GM19023 (cell line): ENCODE measurements at regions not wholly inside any gene's neighbourhood (a gene's known extent, or its start where the extent isn't known, plus 50 kb on each side); places are given as distances from the start of the nearest gene placed in this dataset.

Experiments
- ATAC-seq: cut with Tn5 transposase; IDR thresholded peaks from one replicate; pipeline ENCODE4 v1.9.1; 2021; ENCODE audit warnings: mild to moderate bottlenecking, moderate library complexity; ENCODE audit not compliant: unreplicated experiment

DNA sequence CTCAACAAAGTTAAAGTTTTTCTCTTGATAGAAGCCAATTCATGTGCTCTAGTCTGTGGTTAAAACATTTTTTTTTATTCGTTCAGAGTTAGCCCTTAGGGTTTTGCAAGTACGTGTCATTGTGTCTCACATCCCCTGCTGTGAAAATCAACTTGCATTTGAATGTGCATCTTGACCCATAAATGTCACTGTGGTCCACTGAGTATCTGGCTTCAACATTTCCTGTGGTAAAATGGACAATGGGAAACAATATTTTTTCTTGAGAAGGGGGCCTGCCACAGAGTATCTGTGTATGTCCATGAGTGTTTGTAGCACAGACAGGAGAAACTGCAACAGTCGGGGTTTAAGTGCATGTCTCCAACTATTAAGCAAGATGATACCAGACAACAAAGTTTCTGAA lies 554.8 kb upstream of the TENM3 start:
- no peak for ATAC-seq

DNA sequence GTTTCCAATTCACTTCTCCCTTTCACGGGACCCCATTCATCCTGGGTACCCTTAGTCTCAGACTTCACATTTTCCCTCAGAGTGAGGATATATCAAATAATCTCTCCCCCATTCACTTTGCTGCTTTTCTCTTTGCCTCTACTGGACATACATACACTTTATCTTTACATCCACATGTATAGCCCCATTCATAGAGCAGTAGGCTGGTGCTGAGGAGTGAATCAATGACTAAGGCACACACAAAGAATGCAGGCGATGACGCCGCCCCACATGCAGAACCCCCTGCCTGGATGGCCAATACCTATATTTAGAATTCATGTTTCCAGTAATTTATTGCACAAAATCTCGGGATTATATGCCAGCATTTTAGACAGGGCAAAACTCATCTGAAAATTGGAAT lies 554.3 kb upstream of the TENM3 start:
- ATAC-seq = no peak

DNA sequence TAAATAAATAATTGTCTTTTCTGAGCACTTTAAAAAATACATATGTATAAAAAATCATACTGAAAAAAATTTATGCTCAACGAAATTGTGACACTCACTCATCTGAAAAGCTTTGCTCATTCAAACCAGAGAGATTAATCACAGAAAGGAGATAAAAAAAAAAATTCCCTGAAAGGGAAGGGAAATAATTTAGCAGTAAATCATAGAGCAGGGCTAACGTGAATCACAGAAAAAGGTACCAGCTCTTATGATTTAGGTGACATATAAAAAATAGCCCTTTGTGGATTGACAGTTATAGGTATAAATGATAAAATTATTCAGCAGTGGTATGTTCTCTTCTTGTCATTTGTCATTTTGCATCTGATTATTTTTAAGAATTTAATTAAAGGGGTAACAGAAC lies 552.7 kb upstream of the TENM3 start:
- no peak for ATAC-seq

DNA sequence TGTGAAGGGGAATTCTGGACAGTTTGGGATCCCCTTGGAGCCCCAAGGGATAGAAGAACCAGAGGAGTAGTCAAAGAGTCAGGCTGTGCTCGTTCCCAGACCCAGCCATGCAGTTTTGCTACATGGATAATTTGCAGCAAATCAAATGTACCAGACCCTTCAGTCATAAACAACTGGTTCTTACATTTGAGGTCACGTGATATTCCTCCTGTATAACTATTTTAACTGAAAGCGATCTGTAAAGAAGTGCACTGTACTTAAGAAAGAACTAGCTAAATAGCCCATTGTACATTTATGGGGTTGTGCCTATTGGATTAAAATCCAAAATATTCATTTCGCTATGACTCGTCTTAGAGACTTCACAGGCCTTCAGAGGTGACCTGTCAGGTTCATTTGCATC lies 550.2 kb upstream of the TENM3 start:
- no peak for ATAC-seq

DNA sequence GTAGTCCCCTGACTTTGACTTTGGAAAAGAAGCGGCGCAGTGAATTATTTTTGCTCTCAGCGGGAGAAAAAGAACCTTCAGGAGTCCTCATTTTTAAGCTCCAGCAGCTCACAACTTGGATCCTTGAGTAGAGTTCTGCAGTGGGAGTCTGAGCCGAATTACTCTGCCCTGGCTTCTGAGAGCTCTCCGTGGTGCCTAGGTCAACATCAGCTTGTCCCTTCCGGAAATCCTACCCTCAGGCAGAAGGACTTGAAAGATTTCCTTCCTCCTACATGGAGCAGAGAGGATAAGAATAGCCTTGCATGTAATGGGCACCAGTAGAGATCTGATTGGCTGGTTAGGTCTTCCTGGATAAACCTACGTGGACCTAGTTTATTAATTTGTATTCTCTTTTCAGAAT lies 549.7 kb upstream of the TENM3 start:
- ATAC-seq = no peak

DNA sequence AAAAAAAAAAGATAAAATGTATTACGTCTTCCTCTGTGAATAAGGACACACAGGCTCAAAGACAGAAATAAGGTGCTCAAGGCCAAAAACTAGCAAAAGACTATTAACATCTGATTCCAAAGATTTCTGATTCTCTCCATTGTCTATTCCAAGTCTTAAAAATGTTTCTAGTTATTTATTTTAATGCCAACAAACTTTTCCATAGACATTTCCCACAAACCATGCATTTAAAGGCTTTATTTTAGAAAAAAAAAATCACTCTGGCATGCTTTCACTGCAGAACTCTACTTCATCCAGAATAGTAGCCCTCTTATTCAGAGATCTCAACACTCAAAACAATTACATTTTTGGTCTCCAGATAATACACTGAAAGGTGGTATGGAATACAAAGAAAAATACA lies 545.0 kb upstream of the TENM3 start:
- ATAC-seq = no peak

DNA sequence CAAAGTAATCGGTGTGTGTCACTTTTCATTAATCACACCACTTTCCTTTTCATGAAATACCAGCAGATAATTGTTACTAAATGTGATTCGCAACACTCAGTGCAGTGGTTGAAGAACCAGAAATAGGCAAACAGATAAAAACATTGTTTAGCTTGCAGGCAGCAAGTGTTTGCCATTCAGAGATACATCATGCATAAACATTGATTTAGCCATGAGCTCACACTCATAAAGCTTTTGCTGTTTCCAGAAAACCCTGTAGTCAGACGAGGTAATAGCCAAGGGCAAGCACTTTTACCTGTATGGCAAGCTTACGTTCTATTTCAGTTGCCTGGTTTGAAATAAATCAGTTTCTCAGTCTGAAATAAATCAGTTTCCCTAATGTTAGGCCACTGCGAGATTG lies 542.0 kb upstream of the TENM3 start:
- no peak for ATAC-seq

DNA sequence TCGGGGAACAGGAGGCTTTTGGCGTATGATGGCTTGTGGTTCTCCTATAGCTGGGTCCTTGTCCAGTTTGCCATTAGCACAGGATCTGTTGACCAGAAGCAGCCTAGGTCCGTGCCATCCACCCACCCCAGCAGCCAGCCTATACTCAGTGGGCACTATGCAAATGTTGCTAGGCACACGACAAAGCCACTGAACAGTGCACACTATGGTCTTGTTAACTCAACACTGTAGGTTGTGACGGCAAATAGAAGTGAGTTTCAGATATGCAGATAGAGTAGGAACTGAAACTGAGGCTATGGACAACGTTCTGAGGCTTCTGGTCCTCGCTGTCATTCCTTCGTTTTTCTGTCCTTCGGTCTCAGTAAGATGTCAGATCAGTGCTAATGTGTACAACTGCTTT lies 541.3 kb upstream of the TENM3 start:
- no peak for ATAC-seq

DNA sequence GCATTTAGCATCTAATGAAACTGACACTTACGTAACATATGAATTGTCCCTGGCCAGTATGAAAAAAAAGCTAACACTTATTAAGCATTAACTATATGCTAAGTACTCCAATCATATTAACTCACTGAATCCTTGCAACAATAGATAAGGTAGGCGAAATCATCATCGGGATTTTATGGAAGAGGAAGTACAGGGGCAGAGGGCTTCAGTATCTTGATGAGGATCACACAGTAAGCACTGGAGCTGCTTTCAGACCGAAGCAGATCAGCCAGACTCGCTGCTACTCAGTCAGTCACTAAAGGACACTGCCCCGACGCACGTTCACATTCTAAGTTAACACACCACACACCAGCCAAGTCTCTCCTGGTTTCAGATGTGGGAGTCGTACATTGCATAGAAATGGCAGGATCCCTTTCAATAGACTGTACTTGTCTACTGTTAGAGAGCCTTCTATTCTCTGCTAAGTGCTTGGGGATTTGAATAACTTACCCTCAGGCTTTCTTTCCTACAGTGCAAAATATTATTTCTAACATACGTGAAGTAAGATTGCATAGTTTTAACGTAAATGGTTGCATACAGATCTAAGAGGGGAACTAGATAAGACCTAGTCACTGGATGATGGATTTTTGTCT lies 540.2 kb upstream of the TENM3 start:
- no peak for ATAC-seq

DNA sequence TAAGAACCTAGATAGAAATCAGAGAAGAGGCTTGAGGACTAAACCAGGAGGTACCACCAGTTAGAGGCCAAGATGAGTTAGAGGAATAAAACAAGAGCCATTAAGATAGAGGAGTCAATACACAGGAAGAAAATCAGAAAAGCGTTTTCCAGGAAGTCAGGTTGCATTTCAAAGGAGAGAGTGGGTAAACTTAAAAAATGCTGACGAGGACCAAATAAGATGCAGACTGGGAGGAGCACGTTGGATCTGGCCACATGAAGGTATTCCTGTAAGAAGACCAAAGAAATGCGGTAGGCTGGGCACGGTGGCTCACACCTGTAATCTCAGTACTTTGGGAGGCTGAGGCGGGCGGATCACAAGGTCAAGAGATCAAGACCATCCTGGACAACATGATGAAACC lies 533.1 kb upstream of the TENM3 start:
- ATAC-seq = no peak

DNA sequence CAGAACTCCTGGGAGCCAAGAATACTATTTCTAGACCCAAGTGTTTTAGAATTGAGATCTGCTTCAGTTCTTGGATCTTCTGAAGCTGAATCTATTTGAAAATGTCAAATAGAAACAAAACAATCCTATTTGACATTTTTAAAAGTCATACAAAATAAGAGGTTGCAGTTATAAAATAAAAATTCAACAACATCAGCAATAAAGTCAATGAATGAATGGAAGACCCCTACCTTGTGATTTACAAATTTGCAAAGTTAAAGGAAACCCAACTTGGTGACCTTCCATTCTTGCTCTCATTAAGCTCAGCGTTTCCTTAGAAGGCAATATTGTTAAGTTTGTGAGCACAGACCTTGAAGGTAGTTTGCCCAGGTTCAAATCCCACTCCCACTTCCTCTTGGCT lies 531.8 kb upstream of the TENM3 start:
- ATAC-seq = no peak

DNA sequence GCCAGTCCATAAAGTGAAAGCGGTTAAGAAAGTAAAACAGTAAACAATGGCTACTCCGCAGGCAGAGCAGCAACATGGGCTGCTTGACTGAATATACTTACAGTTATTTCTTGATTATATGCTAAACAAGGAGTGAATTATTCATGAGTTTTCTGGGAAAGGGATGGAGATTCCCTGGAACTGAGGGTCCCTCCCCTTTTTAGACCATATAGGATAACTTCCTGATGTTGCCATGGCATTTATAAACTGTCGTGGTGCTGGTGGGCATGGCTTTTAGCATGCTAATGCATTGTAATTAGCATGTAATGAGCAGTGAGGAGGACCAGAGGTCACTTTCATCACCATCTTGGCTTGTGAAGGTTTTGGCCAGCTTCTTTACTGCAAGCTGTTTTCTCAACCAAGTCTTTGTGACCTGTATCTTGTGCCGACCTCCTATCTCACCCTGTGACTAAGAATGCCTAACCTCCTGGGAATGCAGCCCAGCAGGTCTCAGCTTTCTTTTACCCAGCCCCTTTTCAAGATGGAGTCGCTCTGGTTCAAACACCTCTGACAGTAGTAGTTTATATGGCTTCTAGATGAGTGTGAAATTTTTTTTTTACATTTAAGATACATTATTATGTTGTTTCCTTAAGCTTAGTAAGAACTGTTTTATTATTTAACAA lies 514.8 kb upstream of the TENM3 start:
- no peak for ATAC-seq

DNA sequence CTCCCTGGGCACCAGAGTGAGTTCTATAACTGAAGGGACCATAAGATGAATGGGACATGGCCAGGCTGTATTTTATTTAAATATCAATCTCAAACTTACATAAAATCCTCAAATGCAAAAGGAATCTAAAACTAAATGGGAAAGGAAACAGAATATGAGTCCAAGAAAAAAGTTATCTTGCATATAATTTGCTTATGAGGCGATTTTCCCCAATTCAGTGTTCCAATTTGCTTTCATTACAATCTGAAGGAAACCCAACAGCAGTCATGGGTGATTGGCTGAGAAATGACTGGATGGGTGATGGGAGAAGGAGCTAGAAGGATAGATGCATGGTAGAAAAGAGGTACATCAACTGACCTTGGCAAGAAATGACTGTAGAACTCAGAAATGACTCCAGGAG lies 511.3 kb upstream of the TENM3 start:
- ATAC-seq = no peak

DNA sequence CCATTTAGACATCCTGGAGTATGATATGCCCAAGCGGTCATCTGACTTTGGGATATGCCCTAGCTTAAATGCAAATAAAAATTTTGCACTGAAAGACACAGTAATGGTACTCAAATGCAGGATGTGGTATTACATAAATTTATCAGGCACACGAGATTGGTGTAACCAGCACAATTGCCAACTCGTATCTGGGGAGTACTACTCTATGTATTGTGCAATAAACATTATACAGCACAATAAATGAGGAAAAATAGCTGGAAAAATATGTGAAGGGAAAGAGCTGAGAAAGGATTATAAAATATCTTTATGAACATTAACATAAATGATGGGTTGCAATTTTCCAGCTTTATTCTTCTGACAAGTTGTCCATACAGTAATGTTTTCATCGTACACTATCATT lies 505.5 kb upstream of the TENM3 start:
- no peak for ATAC-seq

DNA sequence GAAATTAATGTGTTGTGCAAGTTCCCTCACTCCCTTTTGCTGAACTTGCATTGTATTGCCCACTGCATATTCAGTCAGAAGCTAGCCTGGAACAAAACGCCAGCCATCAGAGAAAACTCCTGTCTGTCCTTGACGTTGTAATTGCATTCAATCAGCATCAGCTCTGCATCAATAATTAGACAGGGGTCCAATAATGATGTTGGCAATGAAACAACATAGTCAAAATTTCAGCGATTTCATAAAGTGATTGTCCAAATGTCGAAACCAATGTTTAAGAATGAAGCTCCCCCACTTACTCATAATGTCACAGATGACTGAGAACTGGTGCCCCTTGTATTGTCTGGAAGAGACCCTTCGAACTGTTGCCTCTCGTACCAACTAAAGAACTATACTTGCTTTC lies 504.2 kb upstream of the TENM3 start:
- ATAC-seq = no peak

DNA sequence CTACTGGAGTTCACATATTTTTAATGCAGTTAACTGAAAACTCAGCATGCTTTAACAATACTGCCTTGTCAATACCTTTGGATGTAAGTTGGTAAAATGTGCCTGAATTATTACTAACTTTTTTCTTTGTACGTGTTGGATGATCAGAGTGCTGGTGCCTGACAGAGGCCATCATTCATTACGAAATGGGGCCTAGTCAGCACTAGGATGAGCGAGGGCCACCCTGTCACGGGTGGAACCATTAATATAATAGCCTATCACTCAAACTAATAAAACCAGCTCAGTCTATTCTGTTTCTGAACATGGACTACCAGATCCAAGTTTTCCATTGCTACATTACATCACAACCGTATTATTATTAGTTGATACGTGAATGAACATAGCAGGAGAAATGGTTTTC lies 501.7 kb upstream of the TENM3 start:
- ATAC-seq = no peak

DNA sequence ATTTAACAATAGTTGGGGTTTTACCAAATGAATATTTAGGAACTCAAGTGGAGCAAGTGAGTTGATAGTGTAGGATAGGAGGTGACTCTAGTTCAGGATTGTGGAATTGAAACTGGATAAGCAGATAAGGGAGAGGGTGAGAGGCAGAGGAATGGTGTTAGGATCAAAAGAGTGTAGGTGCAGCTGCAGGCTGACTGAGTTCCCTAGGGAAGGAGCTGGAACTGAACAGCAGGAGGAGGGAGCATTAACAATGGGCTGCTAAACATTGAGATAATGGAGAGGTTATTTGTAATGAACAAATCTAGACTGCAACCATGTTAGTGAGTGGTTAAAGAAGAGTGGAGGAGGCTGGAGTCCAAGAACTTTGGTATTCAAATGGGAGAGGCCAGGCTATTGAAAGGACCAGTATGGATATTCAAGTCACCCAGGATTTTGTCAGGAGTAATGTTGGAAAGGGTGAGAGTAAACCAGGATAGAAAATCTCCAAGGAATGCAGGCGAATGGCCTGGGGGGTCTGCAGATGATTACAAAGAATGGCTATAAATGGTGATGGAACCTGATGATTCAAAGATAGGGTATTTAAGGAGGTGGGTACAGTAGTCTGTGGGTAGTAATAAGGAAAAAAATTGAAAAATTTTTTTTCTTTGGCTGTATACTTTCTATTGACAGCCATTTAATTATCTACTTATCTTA lies 497.1 kb upstream of the TENM3 start:
- no peak for ATAC-seq

DNA sequence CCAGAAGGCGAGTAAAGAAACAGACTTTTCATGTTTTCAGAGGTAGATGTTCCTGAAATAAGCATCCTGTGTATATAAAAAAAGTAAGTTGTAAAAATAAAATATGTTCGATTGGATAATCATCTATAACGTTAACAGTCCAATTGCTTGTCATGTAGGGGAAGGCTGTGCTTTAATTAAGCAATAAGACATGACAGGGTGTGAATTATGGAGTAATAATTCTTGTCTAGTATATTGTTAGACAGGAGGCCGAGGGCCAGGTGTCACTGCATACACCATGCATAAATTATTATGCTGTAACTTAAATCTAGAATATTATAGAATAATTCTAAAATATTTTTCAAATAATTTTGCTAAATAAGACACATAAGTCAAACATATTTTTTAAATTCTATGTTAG lies 494.6 kb upstream of the TENM3 start:
- ATAC-seq = no peak

DNA sequence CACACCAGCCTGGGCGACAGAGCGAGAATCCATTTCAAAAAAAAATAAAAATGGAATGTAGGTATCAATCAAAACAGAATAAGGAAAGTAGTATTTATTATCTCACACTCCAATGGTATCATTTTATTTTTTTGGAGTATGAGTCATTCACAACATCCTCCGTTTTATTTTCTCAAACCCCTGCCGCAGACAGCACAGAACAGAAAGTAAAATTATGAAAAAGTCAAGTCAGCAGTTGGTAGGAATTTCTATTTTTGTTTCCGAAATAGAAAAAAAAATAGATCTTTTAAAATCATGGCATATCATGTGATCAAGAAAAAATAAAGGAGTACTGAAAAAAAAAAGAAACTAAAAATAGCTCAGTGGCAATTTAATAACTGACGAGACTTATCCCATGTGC lies 490.7 kb upstream of the TENM3 start:
- ATAC-seq = no peak

DNA sequence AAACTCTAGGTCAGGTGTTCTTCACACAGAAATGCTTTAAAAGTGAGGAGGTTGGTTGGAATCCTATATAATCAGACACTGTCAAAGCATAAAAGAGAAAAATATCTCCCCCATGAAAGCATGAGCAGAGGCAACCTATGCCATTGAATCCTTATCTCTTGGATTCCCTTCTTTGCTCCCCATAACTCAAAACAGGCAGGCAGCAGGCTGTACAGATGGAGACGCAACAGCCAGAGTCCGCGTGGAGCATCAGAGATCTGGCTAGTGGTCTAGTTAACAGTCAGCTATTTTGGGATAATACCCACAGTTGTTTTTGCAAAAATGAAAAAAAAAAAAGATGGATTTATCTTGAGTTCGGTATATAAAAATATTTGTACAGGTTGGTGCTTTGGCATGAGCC lies 490.0 kb upstream of the TENM3 start:
- ATAC-seq = no peak

DNA sequence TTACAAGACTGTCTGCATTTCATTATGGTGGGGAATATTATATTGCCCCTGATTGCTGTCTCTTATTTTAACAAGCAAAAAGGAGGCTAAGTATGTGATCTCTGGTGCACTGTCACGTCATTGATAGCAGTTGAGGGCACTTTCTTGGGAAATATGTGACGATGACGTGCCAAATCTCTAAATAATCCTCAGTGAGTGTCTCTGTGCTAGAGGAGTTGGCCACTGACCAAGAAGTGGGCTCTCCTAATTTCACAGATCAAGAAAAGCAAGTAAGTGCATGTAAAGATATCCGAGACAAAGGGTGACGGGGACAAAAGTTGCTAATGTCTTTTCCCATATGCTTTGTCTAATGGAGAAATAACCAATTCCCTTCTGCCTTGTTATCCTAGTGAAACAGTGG lies 487.4 kb upstream of the TENM3 start:
- no peak for ATAC-seq

DNA sequence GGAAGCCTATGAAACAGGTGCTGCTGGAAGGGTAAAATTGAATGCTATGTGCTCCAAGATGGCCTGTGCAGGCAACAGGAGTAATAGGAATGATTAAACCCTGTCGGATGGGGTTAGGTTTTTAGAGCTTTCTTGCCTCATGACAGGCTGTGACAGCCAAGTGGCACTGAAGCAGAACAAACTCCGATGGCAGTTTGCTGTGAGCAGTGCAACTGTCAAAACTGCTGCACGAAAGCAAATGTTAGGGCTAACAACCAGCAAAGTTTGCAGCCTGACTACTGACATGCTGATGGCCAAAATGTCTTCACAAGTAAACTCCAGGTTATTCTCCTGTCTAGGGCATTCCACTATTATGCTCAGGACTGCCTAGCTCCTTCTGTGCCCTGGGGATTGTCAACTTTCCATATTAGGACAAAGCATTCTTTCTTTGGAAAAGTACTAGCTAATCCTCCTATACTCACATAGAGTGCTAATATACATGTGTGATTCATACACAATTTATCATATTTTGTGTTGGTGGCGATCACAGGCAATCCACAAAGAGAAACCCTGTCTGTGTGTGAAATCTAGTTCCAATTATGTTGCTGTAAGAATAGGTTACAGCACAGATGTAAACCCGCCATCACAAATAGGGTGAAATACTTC lies 486.6 kb upstream of the TENM3 start:
- ATAC-seq = no peak
